ENCODE measurements at regions not wholly inside any gene's neighbourhood (a gene's known extent, or its start where the extent isn't known, plus 50 kb on each side); places are given as distances from the start of the nearest gene placed in this dataset.

DNA sequence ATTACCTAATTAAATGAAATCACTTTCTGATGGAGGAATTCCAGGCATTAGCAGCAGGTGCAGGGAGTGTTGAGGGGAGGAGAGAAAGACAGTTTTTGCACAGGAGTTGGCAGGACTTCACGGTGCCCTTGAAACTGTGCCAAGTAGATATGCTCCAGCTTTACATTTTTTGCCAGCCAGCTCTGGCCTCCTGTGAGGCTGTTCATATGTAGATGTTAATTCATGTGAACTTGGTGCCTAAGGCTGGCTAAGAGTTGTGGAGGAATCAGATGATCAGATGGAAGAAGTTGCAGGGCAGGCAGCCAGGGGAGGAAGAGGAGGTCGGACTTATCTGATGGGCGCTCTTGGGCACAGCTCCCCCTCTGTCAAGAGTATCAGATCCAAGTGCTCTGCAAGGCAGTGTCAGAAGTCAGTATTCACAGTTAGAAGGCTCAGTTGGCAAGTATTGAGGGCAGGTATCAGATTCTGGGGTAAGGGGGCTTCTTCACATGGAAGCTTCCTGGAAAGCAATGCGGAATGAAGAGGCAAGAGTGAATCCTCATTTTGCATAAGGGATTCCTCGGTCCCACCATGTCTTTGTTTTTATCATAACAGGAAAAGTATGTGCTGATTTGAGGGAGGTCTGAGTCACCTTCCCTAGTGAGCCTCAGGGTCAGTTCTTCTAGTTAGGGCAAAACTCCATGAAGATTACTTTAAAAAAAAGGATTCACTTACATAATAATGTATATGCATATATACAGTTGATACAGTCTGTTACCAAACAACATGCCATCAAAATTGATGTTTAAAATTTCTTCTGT lies 172.6 kb upstream of the UMPS start:
- TF ChIP-seq CTCF (IDR thresholded peaks at IDR 0.05; ENCODE audit: insufficient read depth, low read depth, low read length, missing control alignments) = no peak
- no peak for DNase-seq (ENCODE audit: low read depth)
- H3K4me3 ChIP-seq (ENCODE audit: low read depth, low read length) = no peak overlapping the region

GRCh38 chr3:124558991-124559845 lies 171.0 kb upstream of the UMPS start:
- no peak overlapping the region for H3K4me3 ChIP-seq (ENCODE audit: low read depth, low read length)
- no peak for DNase-seq (ENCODE audit: low read depth)
- no peak for TF ChIP-seq CTCF (IDR thresholded peaks at IDR 0.05; ENCODE audit: insufficient read depth, low read depth, low read length, missing control alignments)

GRCh38 chr3:124559846-124560574 lies 170.2 kb upstream of the UMPS start:
- peak; percentile 74 for DNase-seq (ENCODE audit: low read depth)
- peak; percentile 82 for TF ChIP-seq CTCF (IDR thresholded peaks at IDR 0.05; ENCODE audit: insufficient read depth, low read depth, low read length, missing control alignments)
- H3K4me3 ChIP-seq (ENCODE audit: low read depth, low read length) = no peak overlapping the region

DNA sequence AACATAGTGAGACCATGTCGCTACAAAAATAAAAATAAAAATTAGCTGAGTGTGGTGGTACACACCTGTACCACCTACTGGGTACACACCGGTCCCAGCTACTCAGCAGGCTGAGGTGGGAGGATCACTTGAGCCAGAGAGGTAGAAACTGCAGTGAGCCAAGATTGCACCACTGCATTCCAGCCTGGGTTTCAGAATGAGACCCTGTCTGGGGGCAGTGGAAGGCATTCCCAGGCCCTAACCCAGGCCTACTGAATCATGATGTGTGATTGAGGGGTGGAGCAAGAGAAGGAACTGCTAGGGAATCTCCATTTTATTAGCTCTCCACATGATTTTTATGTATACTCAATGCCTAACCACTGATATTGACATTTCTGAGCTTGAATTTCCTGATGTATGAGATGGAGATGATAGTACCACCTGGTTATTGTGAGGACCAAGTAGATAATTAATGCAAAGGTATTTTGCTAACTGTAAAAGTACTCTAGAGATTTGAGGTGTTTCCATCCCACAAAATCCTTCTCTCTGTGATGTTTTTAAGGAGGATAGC lies 169.5 kb upstream of the UMPS start:
- DNase-seq (ENCODE audit: low read depth) = no peak
- H3K4me3 ChIP-seq (ENCODE audit: low read depth, low read length) = no peak overlapping the region
- no peak for TF ChIP-seq CTCF (IDR thresholded peaks at IDR 0.05; ENCODE audit: insufficient read depth, low read depth, low read length, missing control alignments)

GRCh38 chr3:124562769-124563168 lies 167.5 kb upstream of the UMPS start:
- no peak overlapping the region for H3K4me3 ChIP-seq (ENCODE audit: low read depth, low read length)
- DNase-seq (ENCODE audit: low read depth) = no peak
- no peak for TF ChIP-seq CTCF (IDR thresholded peaks at IDR 0.05; ENCODE audit: insufficient read depth, low read depth, low read length, missing control alignments)

DNA sequence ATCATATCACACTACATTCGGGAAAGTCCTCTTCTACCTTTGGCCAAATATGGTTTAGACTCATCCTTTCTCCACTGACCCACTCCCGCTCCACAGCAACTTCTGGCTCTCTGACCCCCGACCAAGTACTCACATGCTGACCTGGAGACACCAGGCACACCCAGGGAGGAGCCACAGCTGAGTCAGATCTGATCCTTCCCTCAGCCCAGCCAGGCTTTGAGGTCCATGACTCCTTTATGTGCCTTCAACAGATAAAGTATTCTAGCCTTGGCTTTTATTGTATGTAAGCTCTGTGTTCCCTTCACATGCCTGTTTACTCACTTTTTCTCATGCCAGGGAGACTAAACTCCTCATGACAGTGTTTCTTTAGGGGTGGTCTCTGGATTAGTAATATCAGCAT lies 166.9 kb upstream of the UMPS start:
- H3K4me3 ChIP-seq (ENCODE audit: low read depth, low read length) = no peak overlapping the region
- TF ChIP-seq CTCF (IDR thresholded peaks at IDR 0.05; ENCODE audit: insufficient read depth, low read depth, low read length, missing control alignments) = no peak
- DNase-seq (ENCODE audit: low read depth) = no peak
